HCT116 (cell line): ENCODE measurements at regions not wholly inside any gene's neighbourhood (a gene's known extent, or its start where the extent isn't known, plus 50 kb on each side); places are given as distances from the start of the nearest gene placed in this dataset.

Experiments used
- ATAC-seq: fragments of 200-7000 bp; cut with Tn5 transposase; 2 replicates; pipeline ENCODE4 v1.9.1; 2020; ENCODE audit warnings: mild to moderate bottlenecking, moderate library complexity
- BruUV-seq: library from RNA; stranded (reverse); fragments of 400-500 nt; replicated peaks from 2 replicates; lab custom pipeline; 2021; lab: Mats Ljungman, UMichigan
- CTCF ChIA-PET: fragments of 300-600 bp; sonication (Branson Sonifier 250); formaldehyde crosslinking; loops from one replicate; lab custom pipeline; 2021; ENCODE audit warnings: antibody characterized with exemption; lab: Charles Lee
- POLR2A ChIA-PET: fragments of 300-600, 350-600 bp; sonication (Branson Sonifier 250); formaldehyde crosslinking; loops from one replicate; lab custom pipeline; 2021; ENCODE audit warnings: antibody characterized with exemption; lab: Charles Lee
- RAD21 ChIA-PET, 2 experiments: fragments of 300-600 bp; sonication (Branson Sonifier 250); formaldehyde crosslinking; loops; one replicate each; lab custom pipeline; 2023; ENCODE audit warnings: low total read pairs in 2 of 2; ENCODE audit not compliant: uncharacterized antibody in 2 of 2, unreplicated experiment in 2 of 2, low non-redundant PET in 1 of 2; lab: Charles Lee
- DNase-seq: peaks from one replicate; pipeline ENCODE4 v3.0.0-alpha.2; 2010; ENCODE audit warnings: low read depth, low spot score
- H2AFZ ChIP-seq: fragments of 200-600 bp; shearing (Covaris generic), sonication (generic); 2 replicates; pipeline ENCODE4 v1.6.1; 2017; ENCODE audit warnings: low read depth, mixed run types, mixed read lengths, antibody characterized with exemption, low read length; ENCODE audit not compliant: poor library complexity, severe bottlenecking
- H3K27ac ChIP-seq: 2 replicates; pipeline ENCODE4 v1.5.1; 2012; ENCODE audit warnings: low read depth, low read length
- H3K27me3 ChIP-seq: fragments of 200-600 bp; sonication (generic); 2 replicates; pipeline ENCODE4 v1.6.1; 2016; ENCODE audit warnings: mixed run types, low read length, mixed read lengths; ENCODE audit not compliant: insufficient read depth
- H3K36me3 ChIP-seq, 2 experiments: fragments of 200-500 bp in 1 of 2; fragments of 200-600 bp in 1 of 2; sonication (Bioruptor generic) in 1 of 2; sonication (generic) in 1 of 2; 2 replicates each; pipeline versions ENCODE4 v1.5.1 to v1.6.1; 2014 to 2016; ENCODE audit warnings: low read length in 2 of 2, inconsistent platforms in 1 of 2, mixed read lengths in 1 of 2, mixed run types in 1 of 2; ENCODE audit not compliant: insufficient read depth in 2 of 2, control insufficient read depth in 1 of 2
- H3K4me1 ChIP-seq, 2 experiments: fragments of 200-600 bp in 1 of 2; sonication (generic) in 1 of 2; 2 replicates each; pipeline versions ENCODE4 v1.5.1 to v1.6.1; 2012 to 2017; ENCODE audit warnings: low read length in 2 of 2, inconsistent platforms in 1 of 2, mild to moderate bottlenecking in 1 of 2, mixed read lengths in 1 of 2, mixed run types in 1 of 2, moderate library complexity in 1 of 2; ENCODE audit not compliant: insufficient read depth in 2 of 2, control insufficient read depth in 1 of 2
- H3K4me2 ChIP-seq: fragments of 200-600 bp; sonication (generic); 2 replicates; pipeline ENCODE4 v1.6.1; 2017; ENCODE audit warnings: mixed run types, low read length, mixed read lengths
- H3K4me3 ChIP-seq, 2 experiments: fragments of 200-600 bp in 1 of 2; sonication (generic) in 1 of 2; replicated peaks in 1 of 2; 2 replicates each; pipeline ENCODE4 v1.5.1; 2011 to 2016; ENCODE audit warnings: low read length in 2 of 2, control low read depth in 1 of 2, low read depth in 1 of 2, mild to moderate bottlenecking in 1 of 2, mixed read lengths in 1 of 2, mixed run types in 1 of 2
- H3K79me2 ChIP-seq: fragments of 200-600 bp; sonication (generic); 2 replicates; pipeline ENCODE4 v1.6.1; 2017; ENCODE audit warnings: mild to moderate bottlenecking, mixed run types, low read length, moderate library complexity, mixed read lengths; ENCODE audit not compliant: insufficient read depth
- H3K9ac ChIP-seq: fragments of 200-600 bp; sonication (generic); 2 replicates; pipeline ENCODE4 v1.6.1; 2016; ENCODE audit warnings: low read length, mixed read lengths
- H3K9me2 ChIP-seq: fragments of 200-600 bp; sonication (generic), shearing (Covaris generic); 2 replicates; pipeline ENCODE4 v1.6.1; 2017; ENCODE audit warnings: mixed run types, mild to moderate bottlenecking, moderate library complexity; ENCODE audit not compliant: insufficient read depth
- H3K9me3 ChIP-seq, 2 experiments: fragments of 200-500 bp in 1 of 2; fragments of 200-600 bp in 1 of 2; sonication (Bioruptor generic) in 1 of 2; sonication (generic) in 1 of 2; 2 replicates each; pipeline ENCODE4 v1.6.1; 2014 to 2017; ENCODE audit warnings: low read length in 2 of 2, mixed read lengths in 2 of 2, inconsistent platforms in 1 of 2, low read depth in 1 of 2, mild to moderate bottlenecking in 1 of 2, mixed run types in 1 of 2, moderate library complexity in 1 of 2; ENCODE audit not compliant: control insufficient read depth in 1 of 2, insufficient read depth in 1 of 2
- H4K20me1 ChIP-seq: fragments of 200-600 bp; sonication (generic), shearing (Covaris generic); 2 replicates; pipeline ENCODE4 v1.6.1; 2017; ENCODE audit warnings: mixed run types, mild to moderate bottlenecking, moderate library complexity; ENCODE audit not compliant: insufficient read depth
- ATF3 ChIP-seq: IDR thresholded peaks from 2 replicates; pipeline ENCODE4 v1.6.1; 2012
- CEBPB ChIP-seq: IDR thresholded peaks from 2 replicates; pipeline ENCODE4 v1.6.1; 2012; ENCODE audit warnings: low read depth
- CTCF ChIP-seq, 3 experiments: fragments of 200-600 bp in 1 of 3; sonication (generic) in 1 of 3; IDR thresholded peaks in 2 of 3; conservative IDR thresholded peaks in 1 of 3; 2 replicates each; pipeline ENCODE4 v1.5.1; 2012 to 2017; ENCODE audit warnings: low read depth in 2 of 3, low read length in 2 of 3, antibody characterized with exemption in 1 of 3, borderline replicate concordance in 1 of 3, control low read depth in 1 of 3, mild to moderate bottlenecking in 1 of 3, mixed read lengths in 1 of 3, mixed run types in 1 of 3, moderate library complexity in 1 of 3; ENCODE audit not compliant: insufficient read depth in 1 of 3
- EGR1 ChIP-seq: IDR thresholded peaks from 2 replicates; pipeline ENCODE4 v1.6.1; 2012; ENCODE audit warnings: low read depth
- ELF1 ChIP-seq: IDR thresholded peaks from 2 replicates; pipeline ENCODE4 v1.6.1; 2012; ENCODE audit warnings: low read depth, borderline replicate concordance
- EZH2 ChIP-seq: fragments of 200-600 bp; sonication (generic); IDR thresholded peaks from 2 replicates; pipeline ENCODE4 v1.6.1; 2017; ENCODE audit warnings: antibody characterized with exemption, mixed run types
- JUND ChIP-seq: IDR thresholded peaks from 2 replicates; pipeline ENCODE4 v1.6.1; 2012
- MAX ChIP-seq: IDR thresholded peaks from 2 replicates; pipeline ENCODE4 v1.6.1; 2012
- RAD21 ChIP-seq: IDR thresholded peaks from 2 replicates; pipeline ENCODE4 v1.6.1; 2012; ENCODE audit warnings: low read depth, mild to moderate bottlenecking
- SIN3A ChIP-seq: IDR thresholded peaks from 2 replicates; pipeline ENCODE4 v1.6.1; 2012; ENCODE audit warnings: low read depth
- TCF7L2 ChIP-seq: IDR thresholded peaks from 2 replicates; pipeline ENCODE4 v1.7.0; 2011; ENCODE audit warnings: borderline replicate concordance, inconsistent platforms; ENCODE audit not compliant: insufficient read depth, insufficient read length; ENCODE audit errors: extremely low read depth
- YY1 ChIP-seq: IDR thresholded peaks from 2 replicates; pipeline ENCODE4 v1.6.1; 2011; ENCODE audit warnings: low read length, low read depth, moderate library complexity, mild to moderate bottlenecking; ENCODE audit not compliant: insufficient replicate concordance; ENCODE audit errors: extremely low read depth
- ZFX ChIP-seq: fragments of 450-650 bp; IDR thresholded peaks from 2 replicates; pipeline ENCODE4 v1.6.1; 2017
- intact Hi-C: fragments of 100-400 bp; cut with micrococcal nuclease; formaldehyde crosslinking; loops from 2 replicates; pipeline ENCODE4 v1.10.0; 2022

GRCh38 chr1:121517586-121518230 lies 332.9 kb downstream of the SRGAP2C start:
- H3K4me3 ChIP-seq = no peak overlapping the region
- no peak overlapping the region for H3K9ac ChIP-seq
- no peak overlapping the region for H3K4me2 ChIP-seq
- no peaks in the 10 kb centered on the region for H3K79me2 ChIP-seq
- ChIA-PET POLR2A (no interaction called here), RAD21 (no interaction called here), CTCF (no interaction called here)
- H3K9me2 ChIP-seq = no peaks in the 10 kb centered on the region
- DNase-seq = no peak
- intact Hi-C loops = loop anchor here (2.0 to 5.0 kb wide), 3 partner anchors 13 to 35 kb away; no protein-coding TSS in a partner anchor
- no peak for TF ChIP-seq RAD21
- TF ChIP-seq ZFX = no peak
- TF ChIP-seq ATF3 = no peak
- no peak for TF ChIP-seq TCF7L2
- no peak for TF ChIP-seq CEBPB
- no peak for TF ChIP-seq MAX
- no peak for TF ChIP-seq YY1
- TF ChIP-seq ELF1 = no peak
- no peak for TF ChIP-seq CTCF (IDR thresholded peaks at IDR 0.05 in 2 of 3, conservative IDR thresholded peaks at IDR 0.05 in 1 of 3; ENCODE audit: borderline replicate concordance in 1 of 3, insufficient read depth in 1 of 3, low read depth in 2 of 3, low read length in 2 of 3)
- no peak for TF ChIP-seq EGR1
- no peak for TF ChIP-seq JUND
- no peak for TF ChIP-seq EZH2
- TF ChIP-seq SIN3A = no peak
- no peak for ATAC-seq
- H3K9me3 ChIP-seq = no peaks in the 10 kb centered on the region
- no peaks in the 10 kb centered on the region for H3K27me3 ChIP-seq
- peaks cover 0 to 13% of the 10 kb centered on the region in 2 experiments; a peak in 1 of 4 replicates for H3K4me1 ChIP-seq
- no peaks in the 10 kb centered on the region for H4K20me1 ChIP-seq
- H3K36me3 ChIP-seq = no peaks in the 10 kb centered on the region
- no peak overlapping the region for H3K27ac ChIP-seq
- BruUV-seq = no TSS peak
- no peak overlapping the region for H2AFZ ChIP-seq
